Kasumi-1 (cell line): ENCODE measurements at regions not wholly inside any gene's neighbourhood (a gene's known extent, or its start where the extent isn't known, plus 50 kb on each side); places are given as distances from the start of the nearest gene placed in this dataset.

Source experiments
- DNase-seq, 2 experiments: peaks; one replicate each; lab custom pipeline; 2025; lab: John Stamatoyannopoulos, UW

GRCh38 chr10:129005804-129006203 is 461.2 kb upstream of the MGMT start:
- no peak for DNase-seq

- no peak for DNase-seq
Measured at GRCh38 chr10:129018511-129018910, 448.5 kb upstream of the MGMT start.

- DNase-seq = no peak
Measured at GRCh38 chr10:129020651-129021330, 446.2 kb upstream of the MGMT start.

GRCh38 chr10:129021594-129022304 is 445.3 kb upstream of the MGMT start:
- no peak for DNase-seq

- no peak for DNase-seq
Measured at GRCh38 chr10:129023082-129023481, 444.0 kb upstream of the MGMT start.

- DNase-seq = no peak
Measured at GRCh38 chr10:129024046-129024445, 443.0 kb upstream of the MGMT start.

GRCh38 chr10:129025787-129026186 is 441.3 kb upstream of the MGMT start:
- no peak for DNase-seq

GRCh38 chr10:129027906-129028305 is 439.1 kb upstream of the MGMT start:
- DNase-seq = no peak

GRCh38 chr10:129028451-129028850 is 438.6 kb upstream of the MGMT start:
- DNase-seq = no peak

- DNase-seq = no peak
Measured at GRCh38 chr10:129029051-129029450, 438.0 kb upstream of the MGMT start.

GRCh38 chr10:129029851-129030602 is 437.0 kb upstream of the MGMT start:
- no peak for DNase-seq

- DNase-seq = no peak
Measured at GRCh38 chr10:129030603-129030895, 436.5 kb upstream of the MGMT start.

GRCh38 chr10:129030996-129031843 is 435.8 kb upstream of the MGMT start:
- DNase-seq = peak; percentile 73 to 84

- no peak for DNase-seq
Measured at GRCh38 chr10:129031844-129032150, 435.2 kb upstream of the MGMT start.

GRCh38 chr10:129032372-129033313 is 434.4 kb upstream of the MGMT start:
- DNase-seq = no peak

GRCh38 chr10:129033340-129033739 is 433.7 kb upstream of the MGMT start:
- no peak for DNase-seq

- DNase-seq = no peak
Measured at GRCh38 chr10:129033790-129034272, 433.2 kb upstream of the MGMT start.

GRCh38 chr10:129035052-129035827 is 431.8 kb upstream of the MGMT start:
- no peak for DNase-seq

- DNase-seq = no peak
Measured at GRCh38 chr10:129038522-129038921, 428.5 kb upstream of the MGMT start.
